ENCODE measurements at regions not wholly inside any gene's neighbourhood (a gene's known extent, or its start where the extent isn't known, plus 50 kb on each side); places are given as distances from the start of the nearest gene placed in this dataset.

- TF ChIP-seq CTCF (conservative IDR thresholded peaks at IDR 0.05; ENCODE audit: low read length) (no peak), EZH2phosphoT487 (IDR thresholded peaks at IDR 0.05; ENCODE audit: borderline replicate concordance, low read depth, low read length) (no peak)
These were observed 274.6 kb downstream of the ANKRD50 start for GRCh38 chr4:124437853-124438495.

All from OCI-LY7 (cell line).